GM12878 (cell line): ENCODE measurements at regions not wholly inside any gene's neighbourhood (a gene's known extent, or its start where the extent isn't known, plus 50 kb on each side); places are given as distances from the start of the nearest gene placed in this dataset.
A peak's percentile ranks its signal among the peaks of the same experiment; 100 is the strongest.

ENCODE experiments used
- ATAC-seq: fragments of 200-7000 bp; cut with Tn5 transposase; 3 replicates; pipeline ENCODE4 v1.9.1; 2020; ENCODE audit warnings: mild to moderate bottlenecking, moderate library complexity
- BruUV-seq: library from RNA; stranded (reverse); fragments of 400-500 nt; replicated peaks from 2 replicates; lab custom pipeline; 2021; lab: Mats Ljungman, UMichigan
- CTCF ChIA-PET: fragments of 300-600 bp; sonication (Branson Sonifier 250); formaldehyde crosslinking; extraction: SDS; loops from one replicate; lab custom pipeline; 2021; ENCODE audit warnings: inconsistent platforms; lab: Yijun Ruan, JAX
- POLR2A ChIA-PET: fragments of 350-600 bp; formaldehyde crosslinking; extraction: SDS; loops from one replicate; lab custom pipeline; 2021; ENCODE audit warnings: inconsistent platforms; lab: Charles Lee
- RAD21 ChIA-PET: fragments of 300-600 bp; sonication (Branson Sonifier 250); formaldehyde crosslinking; loops from one replicate; lab custom pipeline; 2023; ENCODE audit warnings: antibody characterized with exemption; ENCODE audit not compliant: unreplicated experiment; lab: Charles Lee
- SMC1A ChIA-PET: fragments of 300-600 bp; sonication (Branson Sonifier 250); formaldehyde crosslinking; loops from one replicate; lab custom pipeline; 2023; ENCODE audit not compliant: unreplicated experiment, uncharacterized antibody; lab: Charles Lee
- DNase-seq: peaks from one replicate; pipeline ENCODE4 v3.0.0-alpha.2; 2011; ENCODE audit warnings: low read depth, low spot score
- FAIRE-seq: peaks from 3 replicates; lab custom pipeline; 2011; peaks lifted over from hg19 to GRCh38; lab: Jason Lieb, UNC
- H2AFZ ChIP-seq: 2 replicates; pipeline ENCODE4 v1.6.0; 2011; ENCODE audit warnings: low read depth, low read length, control low read depth; ENCODE audit not compliant: control insufficient read depth
- H3K27ac ChIP-seq: 2 replicates; pipeline ENCODE4 v1.5.1; 2011; ENCODE audit warnings: control low read depth; ENCODE audit not compliant: control insufficient read depth, insufficient read depth
- H3K27me3 ChIP-seq, 2 experiments: replicated peaks in 1 of 2; 2 replicates each; pipeline versions ENCODE4 v1.6.0 to v1.6.1; 2011; ENCODE audit warnings: low read length in 1 of 2; ENCODE audit not compliant: control insufficient read depth in 2 of 2, insufficient read depth in 2 of 2
- H3K36me3 ChIP-seq, 2 experiments: 2 replicates each; pipeline ENCODE4 v1.5.1; 2011; ENCODE audit warnings: low read length in 1 of 2; ENCODE audit not compliant: control insufficient read depth in 2 of 2, insufficient read depth in 2 of 2
- H3K4me1 ChIP-seq: 2 replicates; pipeline ENCODE4 v1.6.1; 2011; ENCODE audit warnings: mild to moderate bottlenecking, low read length, moderate library complexity, mixed read lengths; ENCODE audit not compliant: control insufficient read depth, insufficient read depth
- H3K4me2 ChIP-seq: 2 replicates; pipeline ENCODE4 v1.6.0; 2011; ENCODE audit warnings: control low read depth; ENCODE audit not compliant: control insufficient read depth, insufficient read depth
- H3K4me3 ChIP-seq: fragments of 200-600 bp; sonication (generic); 2 replicates; pipeline ENCODE4 v1.5.1; 2016
- H3K79me2 ChIP-seq: 2 replicates; pipeline ENCODE4 v1.6.0; 2011; ENCODE audit warnings: low read length; ENCODE audit not compliant: control insufficient read depth, insufficient read depth
- H3K9ac ChIP-seq: 2 replicates; pipeline ENCODE4 v1.8.0; 2011; ENCODE audit warnings: low read length, control low read depth, mixed read lengths; ENCODE audit not compliant: control insufficient read depth, insufficient read depth
- H3K9me3 ChIP-seq: replicated peaks from 3 replicates; pipeline ENCODE4 v1.5.1; 2011; ENCODE audit warnings: mild to moderate bottlenecking, low read length; ENCODE audit not compliant: control insufficient read depth, insufficient read depth
- H4K20me1 ChIP-seq: 2 replicates; pipeline ENCODE4 v1.6.0; 2011; ENCODE audit not compliant: control insufficient read depth, insufficient read depth
- CBFB ChIP-seq: IDR thresholded peaks from 2 replicates; pipeline ENCODE4 v1.6.1; 2016; ENCODE audit warnings: antibody characterized with exemption, low read depth
- CHD1 ChIP-seq: IDR thresholded peaks from 2 replicates; pipeline ENCODE4 v1.6.1; 2012; ENCODE audit warnings: low read depth, low read length, improper control_type of control experiment
- DPF2 ChIP-seq: fragments of 450-650 bp; IDR thresholded peaks from 2 replicates; pipeline ENCODE4 v1.6.1; 2017; ENCODE audit warnings: mild to moderate bottlenecking
- EZH2 ChIP-seq: IDR thresholded peaks from 2 replicates; pipeline ENCODE4 v1.6.1; 2012; ENCODE audit warnings: low read depth, mild to moderate bottlenecking, control low read depth, inconsistent platforms, low read length, borderline replicate concordance; ENCODE audit not compliant: control insufficient read depth
- FOXM1 ChIP-seq: IDR thresholded peaks from 2 replicates; pipeline ENCODE4 v1.6.1; 2012; ENCODE audit warnings: low read depth, mild to moderate bottlenecking, inconsistent platforms, low read length, moderate library complexity
- HDAC6 ChIP-seq: fragments of 200-600 bp; sonication (generic); IDR thresholded peaks from one replicate; pipeline ENCODE4 v1.8.0; 2017; ENCODE audit warnings: antibody characterized with exemption; ENCODE audit not compliant: unreplicated experiment
- IRF5 ChIP-seq: fragments of 450-650 bp; IDR thresholded peaks from 2 replicates; pipeline ENCODE4 v1.6.1; 2017; ENCODE audit warnings: borderline replicate concordance
- JUND ChIP-seq: IDR thresholded peaks from 2 replicates; pipeline ENCODE4 v1.6.1; 2012; ENCODE audit warnings: low read depth, mild to moderate bottlenecking, low read length, improper control_type of control experiment, moderate library complexity
- MEF2A ChIP-seq: IDR thresholded peaks from 2 replicates; pipeline ENCODE4 v1.6.1; 2011; ENCODE audit warnings: low read depth, mild to moderate bottlenecking, low read length, moderate library complexity; ENCODE audit not compliant: insufficient read depth
- MEF2B ChIP-seq: fragments of 450-650 bp; IDR thresholded peaks from 2 replicates; pipeline ENCODE4 v1.6.1; 2018; ENCODE audit warnings: mild to moderate bottlenecking, moderate library complexity; ENCODE audit not compliant: partially characterized antibody, poor library complexity, severe bottlenecking
- MLLT1 ChIP-seq: fragments of 450-650 bp; IDR thresholded peaks from 2 replicates; pipeline ENCODE4 v1.6.1; 2016; ENCODE audit warnings: mild to moderate bottlenecking
- PAX5 ChIP-seq: IDR thresholded peaks from 2 replicates; pipeline ENCODE4 v1.6.1; 2011; ENCODE audit warnings: low read depth, low read length, borderline replicate concordance
- RAD21 ChIP-seq: IDR thresholded peaks from 2 replicates; pipeline ENCODE4 v1.6.1; 2011; ENCODE audit warnings: mild to moderate bottlenecking, low read depth, low read length, moderate library complexity; ENCODE audit not compliant: insufficient read depth
- SIX5 ChIP-seq: IDR thresholded peaks from 2 replicates; pipeline ENCODE4 v1.6.1; 2011; ENCODE audit warnings: mild to moderate bottlenecking, low read depth, low read length, moderate library complexity; ENCODE audit not compliant: severe bottlenecking
- SUZ12 ChIP-seq: fragments of 200-600 bp; sonication (generic); IDR thresholded peaks from one replicate; pipeline ENCODE4 v1.6.1; 2018; ENCODE audit warnings: antibody characterized with exemption, mild to moderate bottlenecking; ENCODE audit not compliant: unreplicated experiment
- TAF1 ChIP-seq: IDR thresholded peaks from 2 replicates; pipeline ENCODE4 v1.6.1; 2011; ENCODE audit warnings: mild to moderate bottlenecking, low read depth, low read length, borderline replicate concordance
- TCF3 ChIP-seq: IDR thresholded peaks from 2 replicates; pipeline ENCODE4 v1.6.1; 2012; ENCODE audit warnings: low read depth, mild to moderate bottlenecking, low read length, borderline replicate concordance; ENCODE audit not compliant: insufficient read depth
- ZBTB33 ChIP-seq: fragments of 450-650 bp; IDR thresholded peaks from 2 replicates; pipeline ENCODE4 v1.6.1; 2017; ENCODE audit warnings: mild to moderate bottlenecking
- WGBS: methylation state at CpG from one replicate; pipeline ENCODE4 v1.1.6; 2016; ENCODE audit warnings: low lambda C conversion rate; ENCODE audit not compliant: insufficient replicate concordance, insufficient coverage; ENCODE audit errors: missing lambda C conversion rate; 5-methylcytosine and 5-hydroxymethylcytosine counted together
- in situ Hi-C: fragments of 300-500 bp; cut with MboI; formaldehyde crosslinking; loops from 9 replicates; pipeline ENCODE4 v1.14.3; 2018; ENCODE audit warnings: mixed read lengths
- intact Hi-C: fragments of 100-400 bp; cut with micrococcal nuclease; formaldehyde crosslinking; loops from one replicate; pipeline ENCODE4 v1.14.2; 2022; ENCODE audit not compliant: unreplicated experiment

- ATAC-seq, result peak; percentile 94
- 2% methylated on average over 12 of the region's 12 CpGs for WGBS
- FAIRE-seq, result peak; percentile 99
- Histone ChIP-seq H3K4me2 (peak overlapping the region; percentile 92), H3K36me3 (no peaks in the 10 kb centered on the region), H4K20me1 (no peaks in the 10 kb centered on the region), H3K79me2 (no peaks in the 10 kb centered on the region), H3K9me3 (no peaks in the 10 kb centered on the region; the same call in 1 of the 3 replicates), H3K4me1 (peaks cover 33% of the 10 kb centered on the region), H2AFZ (peak overlapping the region; percentile 42), H3K9ac (peak overlapping the region; percentile 59), H3K27me3 (no peaks in the 10 kb centered on the region), H3K4me3 (peak overlapping the region; percentile 59), H3K27ac (peak overlapping the region; percentile 91)
- ChIA-PET RAD21 (interaction anchor here (1.6 kb wide), 1 partner anchor 51 kb away, joined by 4 read pairs; no protein-coding TSS in a partner anchor), CTCF (interaction anchor here (1.4 kb wide), 1 partner anchor 52 kb away, joined by 3 read pairs; no protein-coding TSS in a partner anchor), POLR2A (no interaction called here), SMC1A (no interaction called here)
- intact Hi-C loops (no loop called here), in situ Hi-C loops (no loop called here)
- no TSS peak for BruUV-seq
- peak; percentile 81 for DNase-seq
- TF ChIP-seq SUZ12 (no peak), JUND (no peak), SIX5 (no peak), DPF2 (peak; percentile 66; the same call in 1 of the 2 replicates), PAX5 (peak; percentile 89; the same call in 1 of the 2 replicates), FOXM1 (peak; percentile 79), HDAC6 (no peak), TAF1 (no peak), EZH2 (no peak), CHD1 (no peak), ZBTB33 (no peak), MEF2A (0 out of 2 replicates have a peak, but pooled peaks have one; percentile 55), MLLT1 (no peak), TCF3 (peak; percentile 88; the same call in 1 of the 2 replicates), RAD21 (no peak), MEF2B (peak; percentile 55), CBFB (peak; percentile 71; the same call in 1 of the 2 replicates), IRF5 (no peak)
These were observed 266.0 kb downstream of the ENGASE start for GRCh38 chr17:79340333-79341221.
